ENCODE measurements at regions not wholly inside any gene's neighbourhood (a gene's known extent, or its start where the extent isn't known, plus 50 kb on each side); places are given as distances from the start of the nearest gene placed in this dataset.

- Histone ChIP-seq H2AFZ (ENCODE audit: low read depth, low read length) (no peak overlapping the region), H3K9ac (ENCODE audit: low read length) (no peak overlapping the region), H3K4me2 (ENCODE audit: low read length) (no peak overlapping the region), H3K4me3 (ENCODE audit: low read length) (no peak overlapping the region), H3K9me3 (ENCODE audit: low read length) (peaks cover 21% of the 10 kb centered on the region), H3K36me3 (ENCODE audit: insufficient read depth, low read length) (no peaks in the 10 kb centered on the region), H3K27me3 (ENCODE audit: insufficient read depth, low read depth, low read length) (no peaks in the 10 kb centered on the region), H3K9me2 (ENCODE audit: insufficient read depth, low read length) (no peaks in the 10 kb centered on the region), H3K79me2 (replicated peaks; ENCODE audit: insufficient read depth, low read length) (no peaks in the 10 kb centered on the region), H3K27ac (ENCODE audit: low read length) (no peak overlapping the region), H4K20me1 (ENCODE audit: insufficient read depth) (no peaks in the 10 kb centered on the region), H3F3A (ENCODE audit: insufficient read depth, low read length, poor library complexity, severe bottlenecking) (no peaks in the 10 kb centered on the region)
- no peak for TF ChIP-seq TAF1 (IDR thresholded peaks at IDR 0.05; ENCODE audit: low read depth)
- TF ChIP-seq MXI1 (conservative IDR thresholded peaks at IDR 0.05; ENCODE audit: poor library complexity, severe bottlenecking) = no peak
- no peak for TF ChIP-seq CTCF (IDR thresholded peaks at IDR 0.05; ENCODE audit: poor library complexity, severe bottlenecking)
- no peak for TF ChIP-seq EP300 (conservative IDR thresholded peaks at IDR 0.05; ENCODE audit: poor library complexity, severe bottlenecking)
- no peak for TF ChIP-seq POLR2AphosphoS5 (IDR thresholded peaks at IDR 0.05)
- TF ChIP-seq EZH2 (IDR thresholded peaks at IDR 0.05; ENCODE audit: borderline replicate concordance, insufficient read depth, low read length, poor library complexity, severe bottlenecking) = no peak
- no peak for TF ChIP-seq REST (IDR thresholded peaks at IDR 0.05; ENCODE audit: borderline replicate concordance)
- TF ChIP-seq SMC3 (conservative IDR thresholded peaks at IDR 0.05; ENCODE audit: poor library complexity) = no peak
- no peak for TF ChIP-seq RAD21 (conservative IDR thresholded peaks at IDR 0.05)
Measured at GRCh38 chr17:26818736-26819135, 475.2 kb upstream of the WSB1 start.
